Brain microvascular endothelial cell (primary cell): ENCODE measurements at regions not wholly inside any gene's neighbourhood (a gene's known extent, or its start where the extent isn't known, plus 50 kb on each side); places are given as distances from the start of the nearest gene placed in this dataset.

Experiments used
- DNase-seq: peaks from one replicate; pipeline ENCODE4 v3.0.0-alpha.2; 2020
- H3K27ac ChIP-seq: fragments of 250-450 bp; sonication (Bioruptor Pico); 2 replicates; pipeline ENCODE4 v1.5.1; 2020; ENCODE audit warnings: mild to moderate bottlenecking, moderate library complexity
- H3K27me3 ChIP-seq: fragments of 250-450 bp; sonication (Bioruptor Pico); replicated peaks from 2 replicates; pipeline ENCODE4 v1.5.1; 2020; ENCODE audit warnings: mild to moderate bottlenecking
- H3K36me3 ChIP-seq: fragments of 250-450 bp; sonication (Bioruptor Pico); replicated peaks from 2 replicates; pipeline ENCODE4 v1.5.1; 2020; ENCODE audit warnings: mild to moderate bottlenecking
- H3K4me3 ChIP-seq: 2 replicates; pipeline ENCODE4 v1.5.1; 2011; ENCODE audit warnings: low read depth, mild to moderate bottlenecking, control low read depth, low read length, moderate library complexity
- CTCF ChIP-seq: IDR thresholded peaks from 2 replicates; pipeline ENCODE4 v1.5.1; 2011; ENCODE audit warnings: low read depth, mild to moderate bottlenecking, moderate library complexity, low read length, control low read depth, inconsistent platforms; ENCODE audit errors: missing control alignments
- in situ Hi-C: cut with HindIII; loops from 2 replicates; pipeline ENCODE4 v1.10.0; 2017; ENCODE audit warnings: low sequenced_read_pairs, low pct_ligation_motif_present

GRCh38 chr5:96125231-96125891 lies 163.7 kb upstream of the ELL2 start:
- Histone ChIP-seq H3K36me3 (no peaks in the 10 kb centered on the region), H3K4me3 (no peak overlapping the region), H3K27me3 (no peaks in the 10 kb centered on the region), H3K27ac (no peak overlapping the region)
- in situ Hi-C loops, result no loop called here
- TF ChIP-seq CTCF, result no peak
- DNase-seq, result no peak

GRCh38 chr5:96124589-96124988 lies 162.9 kb upstream of the ELL2 start:
- Histone ChIP-seq H3K36me3 (no peaks in the 10 kb centered on the region), H3K4me3 (no peak overlapping the region), H3K27ac (no peak overlapping the region), H3K27me3 (no peaks in the 10 kb centered on the region)
- no peak for DNase-seq
- TF ChIP-seq CTCF, result no peak
- in situ Hi-C loops, result no loop called here

GRCh38 chr5:96123418-96123817 lies 161.8 kb upstream of the ELL2 start:
- H3K27ac ChIP-seq, result no peak overlapping the region

GRCh38 chr5:96121364-96121763 lies 159.7 kb upstream of the ELL2 start:
- no peak for DNase-seq
- Histone ChIP-seq H3K27me3 (no peaks in the 10 kb centered on the region), H3K36me3 (no peaks in the 10 kb centered on the region), H3K4me3 (no peak overlapping the region), H3K27ac (no peak overlapping the region)
- in situ Hi-C loops, result no loop called here
- no peak for TF ChIP-seq CTCF

More at GRCh38 chr5:96123418-96123817, 161.8 kb upstream of the ELL2 start:
- H3K4me3 ChIP-seq, result no peak overlapping the region
- H3K27me3 ChIP-seq, result no peaks in the 10 kb centered on the region
- no peaks in the 10 kb centered on the region for H3K36me3 ChIP-seq
- DNase-seq, result no peak
- in situ Hi-C loops, result no loop called here
- no peak for TF ChIP-seq CTCF

- H3K27ac ChIP-seq, result no peak overlapping the region
- in situ Hi-C loops, result no loop called here
- no peak for TF ChIP-seq CTCF
- H3K36me3 ChIP-seq, result no peaks in the 10 kb centered on the region
- DNase-seq, result no peak
- H3K4me3 ChIP-seq, result no peak overlapping the region
- no peaks in the 10 kb centered on the region for H3K27me3 ChIP-seq
Observed at GRCh38 chr5:96120120-96120519, 158.5 kb upstream of the ELL2 start.
